ENCODE measurements at regions not wholly inside any gene's neighbourhood (a gene's known extent, or its start where the extent isn't known, plus 50 kb on each side); places are given as distances from the start of the nearest gene placed in this dataset.

- peaks cover 8% of the 10 kb centered on the region for H3K9me3 ChIP-seq
- no peak for TF ChIP-seq CTCF (IDR thresholded peaks at IDR 0.05)
- no peaks in the 10 kb centered on the region for H3K36me3 ChIP-seq
- no peak for DNase-seq
- H3K27me3 ChIP-seq (ENCODE audit: low read depth) = no peaks in the 10 kb centered on the region
- ATAC-seq = no peak
- H3K4me3 ChIP-seq = no peak overlapping the region
- no peak overlapping the region for H3K27ac ChIP-seq
- intact Hi-C loops (cut with DNase I) = no loop called here
- H3K4me1 ChIP-seq = no peaks in the 10 kb centered on the region
These were observed 1863.5 kb downstream of the MRPL39 start for GRCh38 chr21:23743821-23744220.

GRCh38 chr21:23740463-23740862 lies 1866.8 kb downstream of the MRPL39 start:
- ATAC-seq (no peak), DNase-seq (no peak)
- Histone ChIP-seq H3K9me3 (no peaks in the 10 kb centered on the region), H3K36me3 (no peaks in the 10 kb centered on the region), H3K4me3 (no peak overlapping the region), H3K27ac (no peak overlapping the region), H3K27me3 (ENCODE audit: low read depth) (no peaks in the 10 kb centered on the region), H3K4me1 (no peaks in the 10 kb centered on the region)
- intact Hi-C loops (cut with DNase I) = no loop called here
- TF ChIP-seq CTCF (IDR thresholded peaks at IDR 0.05) = no peak

- H3K4me1 ChIP-seq = no peaks in the 10 kb centered on the region
- no peak overlapping the region for H3K4me3 ChIP-seq
- DNase-seq = no peak
- intact Hi-C loops (cut with DNase I) = no loop called here
- H3K27me3 ChIP-seq (ENCODE audit: low read depth) = no peaks in the 10 kb centered on the region
- ATAC-seq = no peak
- H3K36me3 ChIP-seq = no peaks in the 10 kb centered on the region
- no peaks in the 10 kb centered on the region for H3K9me3 ChIP-seq
- no peak overlapping the region for H3K27ac ChIP-seq
- TF ChIP-seq CTCF (IDR thresholded peaks at IDR 0.05) = no peak
These were observed 1874.5 kb downstream of the MRPL39 start for GRCh38 chr21:23732776-23733175.

GRCh38 chr21:23729331-23729730 lies 1878.0 kb downstream of the MRPL39 start:
- DNase-seq (no peak), ATAC-seq (no peak)
- no peak overlapping the region for H3K27ac ChIP-seq
- intact Hi-C loops (cut with DNase I) = no loop called here
- no peak overlapping the region for H3K4me3 ChIP-seq
- no peak for TF ChIP-seq CTCF (IDR thresholded peaks at IDR 0.05)
- H3K4me1 ChIP-seq = no peaks in the 10 kb centered on the region
- H3K36me3 ChIP-seq = no peaks in the 10 kb centered on the region
- no peaks in the 10 kb centered on the region for H3K27me3 ChIP-seq (ENCODE audit: low read depth)
- H3K9me3 ChIP-seq = no peaks in the 10 kb centered on the region

- no peaks in the 10 kb centered on the region for H3K36me3 ChIP-seq
- no peak overlapping the region for H3K4me3 ChIP-seq
- no peaks in the 10 kb centered on the region for H3K27me3 ChIP-seq (ENCODE audit: low read depth)
- DNase-seq (no peak), ATAC-seq (no peak)
- H3K9me3 ChIP-seq = no peaks in the 10 kb centered on the region
- H3K27ac ChIP-seq = no peak overlapping the region
- intact Hi-C loops (cut with DNase I) = no loop called here
- H3K4me1 ChIP-seq = no peaks in the 10 kb centered on the region
- no peak for TF ChIP-seq CTCF (IDR thresholded peaks at IDR 0.05)
These were observed 1881.7 kb downstream of the MRPL39 start for GRCh38 chr21:23725576-23725975.
